SK-N-SH (cell line): ENCODE measurements at regions not wholly inside any gene's neighbourhood (a gene's known extent, or its start where the extent isn't known, plus 50 kb on each side); places are given as distances from the start of the nearest gene placed in this dataset.

Source experiments
- CTCF ChIP-seq: fragments of 200-600 bp; sonication (generic); IDR thresholded peaks from 2 replicates; pipeline ENCODE4 v1.6.1; 2017; ENCODE audit warnings: antibody characterized with exemption, mild to moderate bottlenecking, moderate library complexity
- EZH2phosphoT487 ChIP-seq: fragments of 200-600 bp; sonication (generic); IDR thresholded peaks from 2 replicates; pipeline ENCODE4 v1.6.1; 2017; ENCODE audit warnings: low read depth, mixed run types, mild to moderate bottlenecking, antibody characterized with exemption, moderate library complexity, borderline replicate concordance
- FOXJ3 ChIP-seq: sonication (generic); formaldehyde crosslinking; IDR thresholded peaks from 2 replicates; pipeline ENCODE4 v1.5.1; 2020; ENCODE audit warnings: mild to moderate bottlenecking, missing genetic modification reagents
- GATA2 ChIP-seq: sonication (generic); formaldehyde crosslinking; IDR thresholded peaks from 2 replicates; pipeline ENCODE4 v1.5.0; 2020; ENCODE audit warnings: mild to moderate bottlenecking, missing genetic modification reagents
- MAX ChIP-seq: IDR thresholded peaks from 2 replicates; pipeline ENCODE4 v1.4.0; 2012; ENCODE audit warnings: low read depth
- POLR2AphosphoS5 ChIP-seq: IDR thresholded peaks from 2 replicates; pipeline ENCODE4 v1.6.1; 2012; ENCODE audit warnings: low read depth, low read length
- REST ChIP-seq: IDR thresholded peaks from 2 replicates; pipeline ENCODE4 v1.6.1; 2012; ENCODE audit warnings: mild to moderate bottlenecking, low read depth, low read length, moderate library complexity
- RFX5 ChIP-seq: IDR thresholded peaks from 2 replicates; pipeline ENCODE4 v1.6.1; 2012; ENCODE audit warnings: mild to moderate bottlenecking, improper control_type of control experiment, low read length
- RXRA ChIP-seq: IDR thresholded peaks from 2 replicates; pipeline ENCODE4 v1.4.0; 2012; ENCODE audit warnings: low read depth, mild to moderate bottlenecking, borderline replicate concordance
- TAF1 ChIP-seq: IDR thresholded peaks from 2 replicates; pipeline ENCODE4 v1.6.1; 2012; ENCODE audit warnings: low read depth, mild to moderate bottlenecking, low read length, moderate library complexity, borderline replicate concordance

GRCh38 chr18:75904416-75904815 is 476.9 kb upstream of the SMIM21 start:
- TF ChIP-seq CTCF (no peak), GATA2 (no peak), RFX5 (no peak), MAX (no peak), TAF1 (no peak), RXRA (no peak), EZH2phosphoT487 (no peak), POLR2AphosphoS5 (no peak), FOXJ3 (no peak), REST (no peak)
